ENCODE measurements at regions not wholly inside any gene's neighbourhood (a gene's known extent, or its start where the extent isn't known, plus 50 kb on each side); places are given as distances from the start of the nearest gene placed in this dataset.

GRCh38 chr16:48091117-48091516 is 64.7 kb downstream of the ABCC12 start:
- Histone ChIP-seq H4K5ac (ENCODE audit: insufficient read length, low read depth, low read length) (no peak overlapping the region), H3K23ac (ENCODE audit: insufficient read length) (no peak overlapping the region), H2BK20ac (ENCODE audit: low read length) (no peak overlapping the region), H2BK5ac (ENCODE audit: low read depth, low read length) (no peak overlapping the region), H3K4me1 (replicated peaks in 1 of 4; ENCODE audit: control insufficient read depth in 3 of 4, insufficient read depth in 4 of 4, low read length in 3 of 4) (no peaks in the 10 kb centered on the region), H3K4ac (replicated peaks; ENCODE audit: insufficient read length, low read depth, low read length) (no peak overlapping the region), H3K27ac (ENCODE audit: low read depth, low read length) (no peak overlapping the region), H3K79me1 (ENCODE audit: low read depth, low read length) (no peaks in the 10 kb centered on the region), H2AFZ (ENCODE audit: low read length) (peak overlapping the region; percentile 58; the same call in 1 of the 2 replicates), H2AK5ac (ENCODE audit: low read depth, low read length) (no peak overlapping the region), H4K91ac (replicated peaks; ENCODE audit: insufficient read length, low read length) (no peak overlapping the region), H3K79me2 (ENCODE audit: control insufficient read depth in 1 of 2, insufficient read depth in 2 of 2, low read length in 2 of 2) (no peaks in the 10 kb centered on the region), H4K8ac (ENCODE audit: extremely low read depth, insufficient read depth, low read length) (no peak overlapping the region), H3K56ac (replicated peaks; ENCODE audit: insufficient read length, low read depth, low read length) (no peak overlapping the region), H3K27me3 (replicated peaks in 1 of 4; ENCODE audit: control insufficient read depth in 3 of 4, extremely low read depth in 1 of 4, insufficient read depth in 3 of 4, low read length in 3 of 4) (no peaks in the 10 kb centered on the region), H3K9ac (replicated peaks in 1 of 4; ENCODE audit: extremely low read depth in 1 of 4, low read depth in 3 of 4, low read length in 3 of 4) (no peak overlapping the region), H2BK12ac (ENCODE audit: low read depth, low read length) (no peak overlapping the region), H4K20me1 (replicated peaks in 1 of 2; ENCODE audit: control insufficient read depth in 1 of 2, insufficient read depth in 2 of 2, low read length in 2 of 2) (no peaks in the 10 kb centered on the region), H3K36me3 (ENCODE audit: control insufficient read depth in 2 of 4, insufficient read depth in 4 of 4, low read length in 3 of 4) (no peaks in the 10 kb centered on the region), H3K14ac (ENCODE audit: insufficient read length) (no peak overlapping the region), H3K9me3 (ENCODE audit: insufficient read depth in 2 of 2, low read depth in 1 of 2, low read length in 1 of 2) (no peaks in the 10 kb centered on the region), H3K23me2 (ENCODE audit: low read depth, low read length) (no peaks in the 10 kb centered on the region), H2BK15ac (ENCODE audit: low read length) (no peak overlapping the region), H3K18ac (ENCODE audit: extremely low read depth, low read length) (no peak overlapping the region), H2BK120ac (replicated peaks; ENCODE audit: low read depth, low read length) (no peak overlapping the region), H3K4me3 (ENCODE audit: extremely low read depth in 1 of 4, insufficient read depth in 2 of 4, low read depth in 3 of 4, low read length in 4 of 4) (no peak overlapping the region), H3K4me2 (ENCODE audit: insufficient read depth in 1 of 2, low read depth in 2 of 2, low read length in 2 of 2) (no peak overlapping the region)
- ChIA-PET POLR2A (ENCODE audit: partially characterized antibody) (no interaction called here), CTCF (ENCODE audit: partially characterized antibody) (no interaction called here)
- TF ChIP-seq MAFK (IDR thresholded peaks at IDR 0.05; ENCODE audit: low read depth, low read length) (no peak), TAF1 (IDR thresholded peaks at IDR 0.05; ENCODE audit: low read depth, low read length) (no peak), RBBP5 (IDR thresholded peaks at IDR 0.05; ENCODE audit: borderline replicate concordance, low read depth, low read length) (no peak), CEBPB (IDR thresholded peaks at IDR 0.05; ENCODE audit: low read depth, low read length) (no peak), BCL11A (IDR thresholded peaks at IDR 0.05; ENCODE audit: low read depth in 2 of 2, low read length in 2 of 2) (no peak), PHF8 (conservative IDR thresholded peaks at IDR 0.05; ENCODE audit: low read depth, low read length) (no peak), NANOG (IDR thresholded peaks at IDR 0.05; ENCODE audit: insufficient read depth, low read depth, low read length, poor library complexity, severe bottlenecking) (no peak), RNF2 (IDR thresholded peaks at IDR 0.05; ENCODE audit: borderline replicate concordance, low read depth, low read length, missing control alignments, poor library complexity, severe bottlenecking) (no peak), SP4 (IDR thresholded peaks at IDR 0.05; ENCODE audit: low read length) (no peak), USF2 (IDR thresholded peaks at IDR 0.05; ENCODE audit: low read length) (no peak)
- FAIRE-seq = no peak
- no peak for DNase-seq (ENCODE audit: low read depth in 1 of 2, low spot score in 2 of 2)
- WGBS, 2 experiments (ENCODE audit: extremely low coverage in 1 of 2, insufficient coverage in 1 of 2, insufficient read length in 1 of 2, insufficient replicate concordance in 2 of 2, low coverage in 1 of 2, low lambda C conversion rate in 2 of 2, missing lambda C conversion rate in 1 of 2) = 91% methylated on average over 14 of the region's 14 CpGs; no CpG with 5 or more reads in 1 of the 2 experiments
